GM13976 (cell line): ENCODE measurements at regions not wholly inside any gene's neighbourhood (a gene's known extent, or its start where the extent isn't known, plus 50 kb on each side); places are given as distances from the start of the nearest gene placed in this dataset.

Experiments
- DNase-seq: peaks from one replicate; pipeline ENCODE4 v3.0.0; 2012; ENCODE audit warnings: low spot score
- in situ Hi-C: fragments of 300-500 bp; cut with MboI; formaldehyde crosslinking; loops from one replicate; pipeline ENCODE4 v1.12.0; 2022; ENCODE audit warnings: low sequenced_read_pairs, mixed read lengths, inconsistent platforms; ENCODE audit not compliant: unreplicated experiment
- TF ChIP-seq, protein P1 (sequence below): IDR thresholded peaks from 2 replicates; pipeline ENCODE4 v1.5.1; 2012; ENCODE audit warnings: borderline replicate concordance, mild to moderate bottlenecking; ENCODE audit not compliant: insufficient read depth; ENCODE audit errors: extremely low read depth, missing control alignments, control extremely low read depth

- in situ Hi-C loops, result no loop called here
- TF ChIP-seq, protein P1, sequence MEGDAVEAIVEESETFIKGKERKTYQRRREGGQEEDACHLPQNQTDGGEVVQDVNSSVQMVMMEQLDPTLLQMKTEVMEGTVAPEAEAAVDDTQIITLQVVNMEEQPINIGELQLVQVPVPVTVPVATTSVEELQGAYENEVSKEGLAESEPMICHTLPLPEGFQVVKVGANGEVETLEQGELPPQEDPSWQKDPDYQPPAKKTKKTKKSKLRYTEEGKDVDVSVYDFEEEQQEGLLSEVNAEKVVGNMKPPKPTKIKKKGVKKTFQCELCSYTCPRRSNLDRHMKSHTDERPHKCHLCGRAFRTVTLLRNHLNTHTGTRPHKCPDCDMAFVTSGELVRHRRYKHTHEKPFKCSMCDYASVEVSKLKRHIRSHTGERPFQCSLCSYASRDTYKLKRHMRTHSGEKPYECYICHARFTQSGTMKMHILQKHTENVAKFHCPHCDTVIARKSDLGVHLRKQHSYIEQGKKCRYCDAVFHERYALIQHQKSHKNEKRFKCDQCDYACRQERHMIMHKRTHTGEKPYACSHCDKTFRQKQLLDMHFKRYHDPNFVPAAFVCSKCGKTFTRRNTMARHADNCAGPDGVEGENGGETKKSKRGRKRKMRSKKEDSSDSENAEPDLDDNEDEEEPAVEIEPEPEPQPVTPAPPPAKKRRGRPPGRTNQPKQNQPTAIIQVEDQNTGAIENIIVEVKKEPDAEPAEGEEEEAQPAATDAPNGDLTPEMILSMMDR, result no peak
- no peak for DNase-seq
Observed at GRCh38 chr1:38175121-38175520, 128.5 kb upstream of the POU3F1 start.

DNA sequence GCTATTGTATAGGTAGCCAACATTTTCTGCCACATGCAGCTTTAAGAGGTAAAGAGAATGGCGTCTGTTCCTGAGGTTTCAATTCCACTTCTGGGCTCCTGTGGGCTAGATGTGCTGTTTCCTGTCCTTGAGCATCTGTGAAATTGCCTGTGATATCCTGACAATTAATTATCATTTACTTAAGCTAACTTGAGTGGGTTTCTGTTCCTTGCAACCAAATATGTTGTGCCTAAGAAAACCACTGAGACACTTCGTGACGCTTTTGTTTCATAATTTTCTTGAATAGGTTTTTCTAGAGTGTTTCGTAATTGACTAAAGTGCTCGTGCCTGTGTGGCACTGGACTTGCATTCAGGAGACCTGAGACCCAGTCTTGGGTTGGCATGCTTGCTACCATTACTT is 127.3 kb upstream of the POU3F1 start:
- TF ChIP-seq, protein P1, result no peak
- in situ Hi-C loops, result no loop called here
- no peak for DNase-seq

- in situ Hi-C loops, result no loop called here
- TF ChIP-seq, protein P1, result no peak
- peak; percentile 59 for DNase-seq
Observed at GRCh38 chr1:38173157-38173831, 126.7 kb upstream of the POU3F1 start.

- TF ChIP-seq, protein P1, result no peak
- no peak for DNase-seq
- in situ Hi-C loops, result no loop called here
Observed at GRCh38 chr1:38169121-38169520, 122.5 kb upstream of the POU3F1 start.

- TF ChIP-seq, protein P1, result no peak
- no peak for DNase-seq
- in situ Hi-C loops, result no loop called here
Observed at GRCh38 chr1:38168365-38168764, 121.8 kb upstream of the POU3F1 start.

- in situ Hi-C loops, result no loop called here
- TF ChIP-seq, protein P1, result no peak
- no peak for DNase-seq
Observed at GRCh38 chr1:38166461-38166860, 119.9 kb upstream of the POU3F1 start.
